Upper lobe of right lung (tissue), 1 donor: ENCODE measurements at regions not wholly inside any gene's neighbourhood (a gene's known extent, or its start where the extent isn't known, plus 50 kb on each side); places are given as distances from the start of the nearest gene placed in this dataset.

ENCODE experiments used
- ATAC-seq: fragments of 200-7000 bp; cut with Tn5 transposase; one replicate; pipeline ENCODE4 v1.9.1; 2020; ENCODE audit warnings: mild to moderate bottlenecking, moderate library complexity
- DNase-seq: peaks from one replicate; pipeline ENCODE4 v3.0.0-alpha.2; 2020
- H3K27ac ChIP-seq: fragments of 200-600 bp; one replicate; pipeline ENCODE4 v1.8.0; 2022
- H3K27me3 ChIP-seq: fragments of 200-600 bp; one replicate; pipeline ENCODE4 v1.8.0; 2022; ENCODE audit warnings: mild to moderate bottlenecking
- H3K36me3 ChIP-seq: fragments of 200-600 bp; one replicate; pipeline ENCODE4 v1.8.0; 2022
- H3K4me1 ChIP-seq: fragments of 200-600 bp; one replicate; pipeline ENCODE4 v1.8.0; 2022
- H3K4me3 ChIP-seq: fragments of 200-600 bp; one replicate; pipeline ENCODE4 v1.8.0; 2022; ENCODE audit warnings: mild to moderate bottlenecking
- H3K9me3 ChIP-seq: fragments of 200-600 bp; one replicate; pipeline ENCODE4 v1.8.0; 2022
- intact Hi-C: fragments of 100-400 bp; cut with DNase I; formaldehyde crosslinking; loops from one replicate; pipeline ENCODE4 v1.11.0; 2022
- TF ChIP-seq, protein P1 (sequence below): fragments of 200-600 bp; IDR thresholded peaks from one replicate; pipeline ENCODE4 v1.8.0; 2022; ENCODE audit warnings: antibody characterized with exemption
- donor health status: DM: no; HTN: yes; CAD: no; lungs with severe emphysema.

DNA sequence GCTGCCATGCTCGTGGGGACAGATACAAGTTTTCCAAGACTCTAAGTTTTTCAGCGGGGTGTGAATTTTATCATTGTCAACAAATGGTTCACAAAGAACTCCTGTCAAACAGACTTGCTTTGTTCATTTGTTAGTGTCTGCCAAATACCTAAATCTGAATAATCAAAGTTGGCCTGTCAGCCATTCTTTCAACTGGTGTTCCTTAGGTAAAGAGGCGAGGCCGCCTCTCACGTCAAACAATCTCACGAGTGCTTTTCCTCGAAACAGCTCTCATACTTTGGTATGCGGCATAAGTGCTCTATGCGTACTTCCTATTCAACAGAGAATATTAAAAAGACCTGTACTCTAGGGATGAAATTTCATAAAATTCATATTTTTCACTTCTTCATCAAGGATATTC lies 51.4 kb upstream of the KANK4 start:
- DNase-seq = no peak
- Histone ChIP-seq H3K4me3 (no peak overlapping the region), H3K27ac (peak overlapping the region; percentile 59), H3K36me3 (no peaks in the 10 kb centered on the region), H3K9me3 (no peaks in the 10 kb centered on the region), H3K4me1 (no peaks in the 10 kb centered on the region), H3K27me3 (no peaks in the 10 kb centered on the region)
- ATAC-seq = peak; percentile 90
- intact Hi-C loops = no loop called here
- TF ChIP-seq, protein P1, sequence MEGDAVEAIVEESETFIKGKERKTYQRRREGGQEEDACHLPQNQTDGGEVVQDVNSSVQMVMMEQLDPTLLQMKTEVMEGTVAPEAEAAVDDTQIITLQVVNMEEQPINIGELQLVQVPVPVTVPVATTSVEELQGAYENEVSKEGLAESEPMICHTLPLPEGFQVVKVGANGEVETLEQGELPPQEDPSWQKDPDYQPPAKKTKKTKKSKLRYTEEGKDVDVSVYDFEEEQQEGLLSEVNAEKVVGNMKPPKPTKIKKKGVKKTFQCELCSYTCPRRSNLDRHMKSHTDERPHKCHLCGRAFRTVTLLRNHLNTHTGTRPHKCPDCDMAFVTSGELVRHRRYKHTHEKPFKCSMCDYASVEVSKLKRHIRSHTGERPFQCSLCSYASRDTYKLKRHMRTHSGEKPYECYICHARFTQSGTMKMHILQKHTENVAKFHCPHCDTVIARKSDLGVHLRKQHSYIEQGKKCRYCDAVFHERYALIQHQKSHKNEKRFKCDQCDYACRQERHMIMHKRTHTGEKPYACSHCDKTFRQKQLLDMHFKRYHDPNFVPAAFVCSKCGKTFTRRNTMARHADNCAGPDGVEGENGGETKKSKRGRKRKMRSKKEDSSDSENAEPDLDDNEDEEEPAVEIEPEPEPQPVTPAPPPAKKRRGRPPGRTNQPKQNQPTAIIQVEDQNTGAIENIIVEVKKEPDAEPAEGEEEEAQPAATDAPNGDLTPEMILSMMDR = no peak

DNA sequence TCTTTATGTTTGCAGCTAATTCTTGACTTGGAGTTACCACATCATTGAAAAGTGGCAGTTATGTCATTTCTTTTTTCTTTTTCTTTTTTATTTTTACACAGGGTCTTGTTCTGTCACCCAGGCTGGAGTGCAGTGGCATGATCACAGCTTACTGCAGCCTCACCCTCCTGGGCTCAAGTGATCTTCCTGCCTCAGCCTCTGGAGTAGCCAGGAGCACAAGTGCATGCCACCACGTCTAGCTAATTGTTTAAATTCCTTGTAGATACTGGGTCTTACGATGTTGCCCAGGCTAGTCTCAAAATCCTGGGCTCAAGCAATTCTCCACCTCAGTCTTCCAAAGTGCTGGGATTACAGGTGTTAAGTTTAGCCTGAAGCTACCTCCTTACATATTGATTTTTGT lies 52.1 kb upstream of the KANK4 start:
- Histone ChIP-seq H3K27me3 (no peaks in the 10 kb centered on the region), H3K9me3 (no peaks in the 10 kb centered on the region), H3K36me3 (no peaks in the 10 kb centered on the region), H3K4me1 (no peaks in the 10 kb centered on the region), H3K4me3 (no peak overlapping the region), H3K27ac (peak overlapping the region; percentile 59)
- ATAC-seq (peak; percentile 87), DNase-seq (no peak)
- TF ChIP-seq, protein P1 = no peak
- intact Hi-C loops = no loop called here

DNA sequence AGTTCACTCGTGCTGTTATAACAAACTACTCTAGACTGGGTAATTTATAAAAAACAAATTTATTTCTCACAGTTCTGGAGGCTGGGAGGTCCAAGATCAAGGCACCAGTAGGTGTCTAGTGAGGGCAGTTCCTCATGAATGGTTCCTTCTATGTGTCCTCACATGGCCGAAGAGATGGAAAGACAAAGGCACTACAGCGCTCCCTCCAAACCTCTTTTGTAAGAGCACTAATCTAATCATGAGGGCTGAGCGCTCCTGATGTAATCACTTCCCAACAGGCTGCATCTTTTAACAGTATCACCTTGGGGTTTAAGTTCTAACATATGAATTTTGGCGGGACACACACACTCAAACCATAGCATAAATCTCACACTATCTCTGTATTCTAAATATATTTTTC lies 54.0 kb upstream of the KANK4 start:
- no peak for DNase-seq
- no peak for ATAC-seq
- intact Hi-C loops = no loop called here
- no peaks in the 10 kb centered on the region for H3K36me3 ChIP-seq
- H3K4me3 ChIP-seq = no peak overlapping the region
- no peaks in the 10 kb centered on the region for H3K4me1 ChIP-seq
- TF ChIP-seq, protein P1 = no peak
- H3K9me3 ChIP-seq = no peaks in the 10 kb centered on the region
- H3K27ac ChIP-seq = no peak overlapping the region
- H3K27me3 ChIP-seq = no peaks in the 10 kb centered on the region

DNA sequence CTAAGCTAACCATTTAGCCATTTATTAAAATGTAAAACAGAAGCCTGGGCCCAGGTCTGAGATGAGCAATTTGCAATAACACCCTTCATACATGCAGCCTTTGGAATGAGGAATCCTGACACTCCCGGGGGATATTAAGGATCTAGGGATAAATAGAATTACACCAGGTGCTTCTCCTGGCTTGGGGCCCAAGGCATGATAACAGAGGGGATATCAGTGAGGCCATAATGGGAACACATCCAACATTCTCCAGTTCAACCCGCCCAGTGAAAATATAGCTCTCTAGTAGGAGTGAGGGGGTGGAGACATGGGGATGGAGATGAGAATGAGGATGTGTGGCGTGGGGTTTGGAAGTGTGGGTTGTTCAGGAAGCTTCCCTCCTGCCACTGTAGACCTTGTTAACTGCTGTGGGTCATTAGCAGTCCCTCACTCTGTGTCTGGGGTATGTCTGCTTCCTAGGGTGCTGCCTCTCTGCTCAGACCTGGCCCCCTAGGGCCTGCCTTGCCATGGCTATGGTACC lies 57.9 kb upstream of the KANK4 start:
- intact Hi-C loops = no loop called here
- Histone ChIP-seq H3K4me1 (no peaks in the 10 kb centered on the region), H3K27me3 (no peaks in the 10 kb centered on the region), H3K9me3 (no peaks in the 10 kb centered on the region), H3K27ac (no peak overlapping the region), H3K36me3 (no peaks in the 10 kb centered on the region), H3K4me3 (no peak overlapping the region)
- TF ChIP-seq, protein P1 = no peak
- no peak for DNase-seq
- no peak for ATAC-seq

DNA sequence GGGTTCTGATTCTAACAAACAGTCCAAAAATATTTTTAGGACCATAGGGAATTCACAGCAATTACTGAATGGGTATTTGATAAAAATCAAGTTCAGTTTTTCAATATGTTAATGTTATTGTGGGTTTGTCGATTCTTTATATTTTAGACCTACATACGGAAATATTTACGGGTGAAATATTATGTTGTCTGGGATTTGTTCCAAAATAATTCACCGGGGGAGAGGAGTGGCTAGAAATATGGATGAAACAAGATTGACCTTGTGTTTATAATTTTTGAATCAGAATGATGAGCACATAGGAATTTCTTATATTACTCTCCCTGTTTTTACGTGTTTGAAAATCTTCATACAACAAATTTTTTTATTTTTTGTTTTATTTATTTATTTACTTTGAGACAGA lies 56.7 kb upstream of the USP1 start:
- ATAC-seq (no peak), DNase-seq (no peak)
- no peaks in the 10 kb centered on the region for H3K4me1 ChIP-seq
- intact Hi-C loops = no loop called here
- no peaks in the 10 kb centered on the region for H3K9me3 ChIP-seq
- H3K27me3 ChIP-seq = no peaks in the 10 kb centered on the region
- no peak overlapping the region for H3K4me3 ChIP-seq
- no peak overlapping the region for H3K27ac ChIP-seq
- no peaks in the 10 kb centered on the region for H3K36me3 ChIP-seq
- TF ChIP-seq, protein P1 = no peak
